Breast epithelium (tissue), 4 donors: ENCODE measurements at regions not wholly inside any gene's neighbourhood (a gene's known extent, or its start where the extent isn't known, plus 50 kb on each side); places are given as distances from the start of the nearest gene placed in this dataset.

Experiments
- DNase-seq, 2 donors: peaks; one replicate each; pipeline ENCODE4 v3.0.0-alpha.2; 2019; ENCODE audit warnings: low spot score in 2 of 2
- H3K27ac ChIP-seq, 2 donors: fragments of 200-600 bp; sonication (generic) in 1 of 2; one replicate each; pipeline ENCODE4 v1.5.1; 2016 to 2019; ENCODE audit warnings: mild to moderate bottlenecking in 1 of 2
- H3K27me3 ChIP-seq, 2 donors: fragments of 200-600 bp; sonication (generic) in 1 of 2; one replicate each; pipeline versions ENCODE4 v1.5.1 to v1.6.0; 2017 to 2019; ENCODE audit warnings: control low read depth in 1 of 2, mild to moderate bottlenecking in 1 of 2
- H3K36me3 ChIP-seq: fragments of 200-600 bp; one replicate; pipeline ENCODE4 v1.5.1; 2019
- H3K4me1 ChIP-seq, 2 donors: fragments of 200-600 bp; sonication (generic); one replicate each; pipeline ENCODE4 v1.5.1; 2016 to 2019; ENCODE audit warnings: control low read depth in 1 of 2
- H3K4me3 ChIP-seq, 3 donors: fragments of 200-600 bp; sonication (generic); 1 replicate in 2 of 3; 2 replicates in 1 of 3; pipeline ENCODE4 v1.5.1; 2016 to 2019; ENCODE audit warnings: mild to moderate bottlenecking in 3 of 3, moderate library complexity in 2 of 3
- H3K9me3 ChIP-seq, 2 donors: fragments of 200-600 bp; sonication (generic) in 1 of 2; one replicate each; pipeline ENCODE4 v1.5.1; 2016 to 2019; ENCODE audit warnings: control low read depth in 1 of 2
- CTCF ChIP-seq, 3 donors: fragments of 450-650 bp; IDR thresholded peaks; one replicate each; pipeline ENCODE4 v1.5.1; 2016 to 2017; ENCODE audit warnings: antibody characterized with exemption in 3 of 3, mild to moderate bottlenecking in 3 of 3, moderate library complexity in 3 of 3
- POLR2A ChIP-seq: fragments of 450-650 bp; IDR thresholded peaks from one replicate; pipeline ENCODE4 v1.6.1; 2016; ENCODE audit warnings: antibody characterized with exemption, mild to moderate bottlenecking, moderate library complexity
- POLR2AphosphoS5 ChIP-seq, 3 donors: sonication (generic); formaldehyde crosslinking; IDR thresholded peaks; one replicate each; pipeline ENCODE4 v1.6.1; 2017; ENCODE audit warnings: antibody characterized with exemption in 3 of 3
- intact Hi-C: fragments of 100-400 bp; cut with DNase I; formaldehyde crosslinking; loops from one replicate; pipeline ENCODE4 v1.15.1; 2023; ENCODE audit warnings: low total_unique reads

GRCh38 chr20:60465993-60466686, 507.9 kb downstream of the CDH26 start:
- intact Hi-C loops = no loop called here
- no peaks in the 10 kb centered on the region for H3K27me3 ChIP-seq
- no peaks in the 10 kb centered on the region for H3K9me3 ChIP-seq
- H3K4me1 ChIP-seq = no peaks in the 10 kb centered on the region
- H3K4me3 ChIP-seq = no peak overlapping the region
- H3K36me3 ChIP-seq = no peaks in the 10 kb centered on the region
- H3K27ac ChIP-seq = peak overlapping the region in 1 of 2 donors; percentile 19
- no peak for DNase-seq
- TF ChIP-seq POLR2A (no peak), POLR2AphosphoS5 (IDR thresholded peaks at IDR 0.05) (no peak), CTCF (IDR thresholded peaks at IDR 0.05) (no peak)

- Histone ChIP-seq H3K9me3 (no peaks in the 10 kb centered on the region), H3K27ac (no peak overlapping the region), H3K27me3 (no peaks in the 10 kb centered on the region), H3K4me1 (no peaks in the 10 kb centered on the region), H3K36me3 (no peaks in the 10 kb centered on the region), H3K4me3 (no peak overlapping the region)
- intact Hi-C loops = no loop called here
- no peak for DNase-seq
- TF ChIP-seq POLR2A = no peak
- no peak for TF ChIP-seq CTCF (IDR thresholded peaks at IDR 0.05)
- TF ChIP-seq POLR2AphosphoS5 (IDR thresholded peaks at IDR 0.05) = no peak
These were observed 508.4 kb downstream of the CDH26 start for GRCh38 chr20:60466687-60467022.

GRCh38 chr20:60467078-60467477, 508.9 kb downstream of the CDH26 start:
- Histone ChIP-seq H3K27ac (no peak overlapping the region), H3K4me1 (no peaks in the 10 kb centered on the region)

GRCh38 chr20:60467771-60468170, 509.5 kb downstream of the CDH26 start:
- intact Hi-C loops = no loop called here
- DNase-seq = no peak

More at GRCh38 chr20:60467078-60467477, 508.9 kb downstream of the CDH26 start:
- no peak for DNase-seq
- TF ChIP-seq POLR2AphosphoS5 (IDR thresholded peaks at IDR 0.05) (no peak), CTCF (IDR thresholded peaks at IDR 0.05) (no peak), POLR2A (no peak)
- no peaks in the 10 kb centered on the region for H3K36me3 ChIP-seq
- H3K27me3 ChIP-seq = no peaks in the 10 kb centered on the region
- intact Hi-C loops = no loop called here
- no peak overlapping the region for H3K4me3 ChIP-seq
- H3K9me3 ChIP-seq = no peaks in the 10 kb centered on the region

GRCh38 chr20:60469829-60470228, 511.6 kb downstream of the CDH26 start:
- Histone ChIP-seq H3K36me3 (no peaks in the 10 kb centered on the region), H3K4me3 (no peak overlapping the region), H3K9me3 (no peaks in the 10 kb centered on the region), H3K27ac (no peak overlapping the region), H3K27me3 (peaks cover 0 to 3% of the 10 kb centered on the region in 2 donors), H3K4me1 (no peaks in the 10 kb centered on the region)
- DNase-seq = no peak
- intact Hi-C loops = no loop called here
- TF ChIP-seq POLR2A = no peak
- TF ChIP-seq CTCF (IDR thresholded peaks at IDR 0.05) = no peak
- no peak for TF ChIP-seq POLR2AphosphoS5 (IDR thresholded peaks at IDR 0.05)

More at GRCh38 chr20:60467771-60468170, 509.5 kb downstream of the CDH26 start:
- no peak overlapping the region for H3K4me3 ChIP-seq
- H3K4me1 ChIP-seq = no peaks in the 10 kb centered on the region
- no peak overlapping the region for H3K27ac ChIP-seq
- TF ChIP-seq POLR2AphosphoS5 (IDR thresholded peaks at IDR 0.05) = no peak
- TF ChIP-seq CTCF (IDR thresholded peaks at IDR 0.05) = no peak
- no peak for TF ChIP-seq POLR2A
- no peaks in the 10 kb centered on the region for H3K36me3 ChIP-seq
- no peaks in the 10 kb centered on the region for H3K9me3 ChIP-seq
- H3K27me3 ChIP-seq = peaks cover 0 to 3% of the 10 kb centered on the region in 2 donors
